MCF 10A (cell line): ENCODE measurements at regions not wholly inside any gene's neighbourhood (a gene's known extent, or its start where the extent isn't known, plus 50 kb on each side); places are given as distances from the start of the nearest gene placed in this dataset.

ENCODE experiments used
- BruUV-seq: library from RNA; stranded (reverse); fragments of 400-500 nt; replicated peaks from 2 replicates; lab custom pipeline; 2021; lab: Mats Ljungman, UMichigan
- CTCF ChIA-PET: fragments of 300-600 bp; sonication (Branson Sonifier 250); formaldehyde crosslinking; extraction: SDS; loops from one replicate; lab custom pipeline; 2021; ENCODE audit warnings: antibody characterized with exemption, inconsistent platforms; lab: Yijun Ruan, JAX
- POLR2A ChIA-PET: fragments of 300-600, 350-650 bp; sonication (Branson Sonifier 250); formaldehyde crosslinking; extraction: SDS; loops from one replicate; lab custom pipeline; 2020; ENCODE audit warnings: antibody characterized with exemption, inconsistent platforms; lab: Yijun Ruan, JAX
- DNase-seq: peaks from one replicate; pipeline ENCODE4 v3.0.0-alpha.2; 2018; ENCODE audit not compliant: unreplicated experiment
- H3K27ac Mint-ChIP-seq: one replicate; pipeline ENCODE4 v1.8.0; 2022; ENCODE audit warnings: mild to moderate bottlenecking, low read depth, mixed read lengths; ENCODE audit not compliant: unreplicated experiment
- H3K27me3 Mint-ChIP-seq: one replicate; pipeline ENCODE4 v1.8.0; 2022; ENCODE audit warnings: mixed read lengths; ENCODE audit not compliant: insufficient read depth, unreplicated experiment
- H3K36me3 Mint-ChIP-seq: one replicate; pipeline ENCODE4 v1.8.0; 2022; ENCODE audit warnings: mild to moderate bottlenecking, moderate library complexity, mixed read lengths; ENCODE audit not compliant: insufficient read depth, unreplicated experiment
- H3K4me1 Mint-ChIP-seq: one replicate; pipeline ENCODE4 v1.8.0; 2022; ENCODE audit warnings: mixed read lengths; ENCODE audit not compliant: insufficient read depth, unreplicated experiment
- H3K4me3 Mint-ChIP-seq: one replicate; pipeline ENCODE4 v1.8.0; 2022; ENCODE audit warnings: mild to moderate bottlenecking, moderate library complexity, mixed read lengths; ENCODE audit not compliant: unreplicated experiment
- H3K9me3 Mint-ChIP-seq: one replicate; pipeline ENCODE4 v1.8.0; 2022; ENCODE audit warnings: mixed read lengths; ENCODE audit not compliant: unreplicated experiment
- intact Hi-C: fragments of 100-400 bp; cut with micrococcal nuclease; formaldehyde crosslinking; loops from 2 replicates; pipeline ENCODE4 v1.14.1; 2022
- TF ChIP-seq, protein P1 (sequence below): fragments of 200-600 bp; IDR thresholded peaks from one replicate; pipeline ENCODE4 v1.8.0; 2022; ENCODE audit warnings: antibody characterized with exemption, mild to moderate bottlenecking; ENCODE audit not compliant: unreplicated experiment

DNA sequence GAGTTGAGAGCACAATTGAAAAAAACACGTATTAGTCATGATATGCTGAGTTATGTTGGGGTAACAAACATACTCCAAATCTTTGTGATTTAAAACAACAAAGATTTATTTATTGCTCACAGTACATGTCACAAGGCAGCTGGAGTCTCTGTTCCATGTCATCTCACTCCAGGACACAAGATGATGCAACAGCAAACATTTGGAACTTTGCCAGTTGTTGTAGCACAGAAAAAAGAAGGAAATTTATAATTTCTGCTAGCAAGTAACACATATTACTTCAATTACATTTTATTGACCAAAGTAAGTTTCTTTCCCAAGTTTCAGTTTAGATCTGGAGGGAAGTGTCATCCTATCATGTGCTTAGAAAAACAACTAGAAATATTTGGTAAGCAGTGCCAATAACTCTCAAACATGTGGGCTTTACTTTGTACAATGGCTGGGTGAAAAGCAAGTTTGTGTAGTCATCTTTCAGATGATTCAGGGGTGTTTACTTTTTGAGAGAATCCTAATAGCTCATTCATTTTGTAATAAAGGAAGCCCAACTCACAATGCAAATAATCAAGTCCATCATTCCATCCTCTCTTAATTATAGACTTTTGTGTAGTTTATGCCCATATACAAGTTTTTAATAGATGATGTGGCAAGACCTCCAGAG is 452.3 kb downstream of the ZIC3 start:
- TF ChIP-seq, protein P1, sequence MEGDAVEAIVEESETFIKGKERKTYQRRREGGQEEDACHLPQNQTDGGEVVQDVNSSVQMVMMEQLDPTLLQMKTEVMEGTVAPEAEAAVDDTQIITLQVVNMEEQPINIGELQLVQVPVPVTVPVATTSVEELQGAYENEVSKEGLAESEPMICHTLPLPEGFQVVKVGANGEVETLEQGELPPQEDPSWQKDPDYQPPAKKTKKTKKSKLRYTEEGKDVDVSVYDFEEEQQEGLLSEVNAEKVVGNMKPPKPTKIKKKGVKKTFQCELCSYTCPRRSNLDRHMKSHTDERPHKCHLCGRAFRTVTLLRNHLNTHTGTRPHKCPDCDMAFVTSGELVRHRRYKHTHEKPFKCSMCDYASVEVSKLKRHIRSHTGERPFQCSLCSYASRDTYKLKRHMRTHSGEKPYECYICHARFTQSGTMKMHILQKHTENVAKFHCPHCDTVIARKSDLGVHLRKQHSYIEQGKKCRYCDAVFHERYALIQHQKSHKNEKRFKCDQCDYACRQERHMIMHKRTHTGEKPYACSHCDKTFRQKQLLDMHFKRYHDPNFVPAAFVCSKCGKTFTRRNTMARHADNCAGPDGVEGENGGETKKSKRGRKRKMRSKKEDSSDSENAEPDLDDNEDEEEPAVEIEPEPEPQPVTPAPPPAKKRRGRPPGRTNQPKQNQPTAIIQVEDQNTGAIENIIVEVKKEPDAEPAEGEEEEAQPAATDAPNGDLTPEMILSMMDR: no peak
- Mint-ChIP-seq H3K4me3 (no peak overlapping the region), H3K27ac (no peak overlapping the region), H3K36me3 (no peaks in the 10 kb centered on the region), H3K9me3 (peaks cover 8% of the 10 kb centered on the region), H3K4me1 (no peaks in the 10 kb centered on the region), H3K27me3 (no peaks in the 10 kb centered on the region)
- no TSS peak for BruUV-seq
- peak; percentile 38 for DNase-seq
- POLR2A ChIA-PET: no interaction called here
- CTCF ChIA-PET: interaction anchor here (0.6 to 0.7 kb wide), 2 partner anchors 131 to 889 kb away, joined by 3 read pairs; no protein-coding TSS in a partner anchor
- intact Hi-C loops: no loop called here

DNA sequence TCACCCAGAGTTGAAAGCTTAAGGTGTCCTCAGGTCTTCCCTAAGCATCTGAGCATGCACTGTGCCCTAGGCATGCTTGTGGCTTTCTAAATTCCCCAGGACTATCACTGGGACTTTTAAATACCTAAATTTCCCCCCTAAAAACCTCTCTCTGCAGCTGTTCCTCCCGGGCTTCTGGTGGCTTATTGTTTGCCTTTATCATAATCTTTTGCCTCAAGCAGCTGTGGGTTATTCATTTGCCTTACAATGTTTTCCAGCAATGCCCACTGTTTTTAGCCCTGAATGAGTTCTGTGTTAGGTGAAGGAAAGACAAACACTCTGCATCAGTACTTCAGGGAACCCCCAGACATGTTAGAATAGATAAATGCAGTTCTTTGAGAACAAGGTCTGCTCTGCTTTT is 455.0 kb downstream of the ZIC3 start:
- DNase-seq: no peak
- Mint-ChIP-seq H3K4me1 (no peaks in the 10 kb centered on the region), H3K27ac (no peak overlapping the region), H3K9me3 (peaks cover 4% of the 10 kb centered on the region), H3K4me3 (no peak overlapping the region), H3K27me3 (no peaks in the 10 kb centered on the region), H3K36me3 (no peaks in the 10 kb centered on the region)
- ChIA-PET POLR2A (no interaction called here), CTCF (interaction anchor here (0.5 kb wide), 1 partner anchor 19 kb away, joined by 3 read pairs; no protein-coding TSS in a partner anchor)
- BruUV-seq: no TSS peak
- intact Hi-C loops: no loop called here
- TF ChIP-seq, protein P1: no peak

DNA sequence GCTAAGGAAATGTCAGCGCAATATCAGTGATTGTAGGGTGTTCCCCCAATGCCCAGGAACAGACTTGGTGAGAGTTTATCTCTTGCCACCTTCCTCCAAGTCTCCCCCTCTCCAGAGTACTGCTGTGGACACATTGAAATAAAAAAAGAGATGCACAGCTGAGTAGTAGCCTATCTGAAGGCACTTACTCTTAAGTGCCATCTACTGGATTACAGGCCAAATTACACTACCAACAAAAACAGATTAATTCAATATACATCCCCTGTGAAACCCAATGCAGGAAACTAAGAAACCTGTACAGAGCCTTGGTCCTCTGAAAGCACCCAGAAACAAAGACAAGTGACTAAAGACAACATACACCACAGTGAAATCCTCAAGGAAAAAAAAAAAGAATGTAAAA is 460.3 kb downstream of the ZIC3 start:
- DNase-seq: peak; percentile 14
- no TSS peak for BruUV-seq
- TF ChIP-seq, protein P1: peak; percentile 49
- Mint-ChIP-seq H3K4me3 (no peak overlapping the region), H3K9me3 (no peaks in the 10 kb centered on the region), H3K36me3 (no peaks in the 10 kb centered on the region), H3K27ac (no peak overlapping the region), H3K4me1 (no peaks in the 10 kb centered on the region), H3K27me3 (no peaks in the 10 kb centered on the region)
- intact Hi-C loops: loop anchor here (2.0 to 5.0 kb wide), 2 partner anchors 594 to 1071 kb away; no protein-coding TSS in a partner anchor
- CTCF ChIA-PET: interaction anchor here (0.6 to 1.8 kb wide), 12 partner anchors 9 to 1914 kb away, joined by 3 to 10 read pairs (median 4); no protein-coding TSS in a partner anchor
- POLR2A ChIA-PET: no interaction called here

DNA sequence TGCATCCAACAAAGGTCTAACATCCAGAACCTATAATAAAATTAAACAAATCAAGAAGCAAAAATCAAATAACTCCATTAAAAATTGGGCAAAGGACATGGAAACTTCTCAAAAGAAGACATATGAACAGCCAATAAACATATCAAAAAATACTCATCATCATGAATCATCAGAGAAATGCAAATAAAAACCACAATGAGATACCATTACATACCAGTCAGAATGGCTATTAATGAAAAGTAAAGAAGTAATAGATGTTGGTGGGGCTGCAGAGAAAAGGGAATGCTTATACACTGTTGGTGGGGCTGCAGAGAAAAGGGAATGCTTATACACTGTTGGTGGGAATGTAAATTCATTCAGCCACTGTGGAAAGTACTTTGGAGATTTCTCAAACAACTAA is 465.8 kb downstream of the ZIC3 start:
- no TSS peak for BruUV-seq
- Mint-ChIP-seq H3K9me3 (no peaks in the 10 kb centered on the region), H3K27ac (no peak overlapping the region), H3K36me3 (no peaks in the 10 kb centered on the region), H3K4me1 (no peaks in the 10 kb centered on the region), H3K27me3 (no peaks in the 10 kb centered on the region), H3K4me3 (no peak overlapping the region)
- ChIA-PET CTCF (no interaction called here), POLR2A (no interaction called here)
- DNase-seq: no peak
- intact Hi-C loops: no loop called here
- TF ChIP-seq, protein P1: no peak
